NCI-H1417 (cell line): ENCODE measurements at regions not wholly inside any gene's neighbourhood (a gene's known extent, or its start where the extent isn't known, plus 50 kb on each side); places are given as distances from the start of the nearest gene placed in this dataset.
"Not testable (repeated sequence)": the region's sequence is repeated elsewhere in the genome, so short reads cannot be mapped to it uniquely, and the experiment has no call there.

Experiments
- DNase-seq, 3 experiments: peaks; one replicate each; lab custom pipeline; 2025; lab: John Stamatoyannopoulos, UW

DNA sequence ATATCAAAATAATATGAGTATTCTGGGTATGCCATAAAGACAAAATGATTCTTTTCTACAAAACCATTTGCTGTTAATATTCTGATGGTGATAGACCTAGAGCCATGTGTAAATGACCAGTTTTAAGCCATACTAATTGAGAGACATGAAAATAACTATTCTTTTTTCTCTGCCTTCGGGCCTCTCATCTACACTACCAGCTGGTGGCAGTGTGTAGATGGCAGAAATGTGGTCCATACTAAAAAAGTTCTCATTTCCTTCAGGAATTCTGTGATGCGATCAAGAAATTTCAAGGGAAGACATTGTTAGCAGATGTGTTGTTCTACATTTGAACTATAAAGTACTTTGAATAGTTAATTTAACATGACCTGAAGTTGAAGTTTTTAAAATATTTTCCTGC, 485.2 kb downstream of the TRIB2 start:
- peak in 1 of 3 experiments; percentile 24 for DNase-seq

DNA sequence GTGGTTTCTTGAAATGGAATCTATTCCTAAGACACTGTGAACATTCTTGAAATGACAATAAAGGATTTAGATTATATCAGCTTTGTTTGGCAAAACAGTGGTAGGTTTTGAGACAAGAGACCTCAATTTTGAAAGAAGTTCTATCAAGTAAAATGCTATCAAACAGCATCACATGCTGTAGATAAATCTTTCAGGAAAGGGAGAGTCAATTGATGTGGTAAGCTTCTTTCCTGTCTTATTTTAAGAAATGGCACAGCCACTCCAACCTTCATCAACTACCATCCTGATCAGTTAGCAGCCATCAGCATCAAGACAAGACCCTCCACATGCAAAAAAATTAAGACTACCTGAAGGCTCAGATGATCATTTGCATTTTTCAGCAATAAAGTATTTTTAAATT, 495.4 kb downstream of the TRIB2 start:
- no peak for DNase-seq

- DNase-seq = no peak
Observed at GRCh38 chr2:13218205-13218604, 501.5 kb downstream of the TRIB2 start.

DNA sequence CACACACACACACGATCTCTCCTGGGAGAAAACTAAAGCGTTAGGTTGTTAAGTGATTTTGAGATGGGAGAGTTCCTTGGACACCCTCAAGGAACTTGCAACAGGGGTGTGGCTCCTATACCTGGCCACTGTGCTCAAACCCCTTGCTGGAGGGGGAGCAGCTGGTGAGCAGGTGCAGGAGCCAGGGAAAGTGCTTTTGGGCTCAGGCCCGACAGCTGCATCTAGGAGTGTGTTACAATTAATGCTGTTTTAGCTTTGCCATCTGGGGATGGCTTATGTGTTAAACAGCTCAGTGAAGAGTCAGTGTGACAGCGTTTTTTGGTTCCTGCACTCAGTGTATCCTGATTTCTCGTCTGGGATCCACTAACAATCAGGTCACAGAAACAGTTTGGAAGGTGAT, 510.8 kb downstream of the TRIB2 start:
- DNase-seq = peak; percentile 45 to 76 (median 71)

DNA sequence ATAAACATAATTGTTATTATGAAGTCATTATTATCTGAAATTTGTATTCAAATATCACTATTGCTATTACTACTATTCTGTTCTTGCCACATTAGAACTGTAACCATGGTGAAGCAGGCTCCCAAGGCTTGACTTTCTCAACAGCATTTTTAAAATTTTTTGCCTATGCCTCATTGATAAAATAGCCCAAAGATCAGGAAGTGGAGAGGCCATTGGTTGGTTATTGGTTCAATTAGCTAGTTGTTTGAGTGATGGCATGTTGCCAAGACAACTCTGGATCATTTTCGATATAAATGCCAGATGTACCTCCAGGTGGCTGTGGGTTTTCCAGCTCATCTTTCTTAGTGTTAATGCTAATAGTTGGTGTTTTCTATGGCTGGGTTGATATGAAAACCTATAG, 513.5 kb downstream of the TRIB2 start:
- DNase-seq = peak in 1 of 3 experiments; percentile 36

GRCh38 chr2:13240061-13240460, 523.3 kb downstream of the TRIB2 start:
- DNase-seq = no peak

- DNase-seq = no peak
Observed at GRCh38 chr2:13240789-13241487, 524.2 kb downstream of the TRIB2 start.

DNA sequence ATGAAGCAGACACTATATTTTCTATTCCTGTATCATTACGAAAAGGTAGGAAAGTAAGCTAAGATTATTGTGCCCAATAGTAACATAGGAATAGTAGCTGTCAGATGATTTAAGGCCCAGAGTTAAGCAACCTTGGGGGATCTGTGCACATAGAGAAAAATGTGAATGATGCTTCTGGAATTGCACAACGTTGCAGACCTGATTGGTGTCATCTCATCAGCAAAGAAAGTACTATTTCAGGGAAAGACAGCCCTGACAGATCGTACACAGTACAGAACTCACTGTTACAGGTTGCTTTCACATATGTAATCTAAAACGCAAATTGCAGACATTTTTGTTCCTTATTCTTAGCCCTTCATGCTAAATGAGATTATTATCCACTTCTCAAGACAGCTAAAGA, 535.9 kb downstream of the TRIB2 start:
- DNase-seq = no peak

DNA sequence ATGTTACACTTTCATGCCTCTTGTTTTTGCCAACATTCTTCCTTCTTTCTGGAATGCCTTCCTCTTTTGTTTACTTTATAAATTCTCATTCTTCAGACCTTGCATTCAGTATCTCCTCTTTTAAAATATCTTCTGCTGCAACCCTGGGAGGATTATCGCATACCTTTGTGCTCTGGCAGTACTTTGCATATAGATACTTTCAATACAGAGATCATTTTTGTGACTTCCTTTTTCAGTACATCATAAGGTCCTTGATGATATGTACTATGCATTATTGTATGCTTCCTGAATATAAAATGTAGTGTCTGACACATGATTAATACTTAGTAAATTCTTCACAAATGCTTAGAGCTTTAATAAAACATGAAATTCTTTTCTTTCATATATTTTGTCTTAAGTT, 538.7 kb downstream of the TRIB2 start:
- no peak for DNase-seq

DNA sequence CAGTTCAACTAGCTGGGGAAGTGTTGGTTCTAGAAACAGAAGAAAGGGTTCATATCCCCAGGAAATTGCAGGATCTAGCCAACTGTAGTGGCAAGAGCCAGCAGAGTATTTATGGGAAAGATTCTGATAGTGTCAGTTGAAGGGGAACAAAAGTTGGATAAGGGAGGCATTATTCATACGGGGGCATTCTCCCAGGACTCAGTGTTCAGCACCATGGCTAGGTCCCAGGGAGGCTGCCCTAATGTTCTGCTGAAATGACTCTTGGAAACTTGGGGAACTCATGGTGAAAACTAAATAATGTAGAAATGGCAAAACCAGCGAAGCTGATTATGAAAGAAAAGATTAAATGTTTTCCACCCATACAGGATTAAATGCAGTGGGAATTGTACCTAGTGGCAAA, 543.7 kb downstream of the TRIB2 start:
- no peak for DNase-seq

GRCh38 chr2:13266166-13266565, 549.4 kb downstream of the TRIB2 start:
- DNase-seq = no peak

GRCh38 chr2:13284688-13285087, 568.0 kb downstream of the TRIB2 start:
- no peak for DNase-seq

DNA sequence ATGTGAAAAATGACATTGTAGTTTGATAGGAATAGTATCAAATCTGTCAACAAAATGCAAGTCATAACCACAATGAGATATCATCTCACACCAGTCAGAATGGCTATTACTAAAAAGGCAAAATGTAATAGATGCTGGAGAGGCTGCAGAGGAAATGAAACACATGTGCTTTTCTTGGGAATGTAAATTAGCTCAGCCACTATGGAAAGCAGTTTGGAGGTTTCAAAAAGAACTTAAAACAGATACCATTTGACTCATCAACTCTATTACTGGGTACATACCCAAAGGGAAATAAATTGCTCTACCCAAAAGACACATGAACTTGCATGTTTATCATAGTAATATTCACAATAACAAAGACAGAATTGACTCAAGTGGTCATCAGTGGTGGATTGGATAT, 572.6 kb downstream of the TRIB2 start:
- DNase-seq = no peak

- DNase-seq = not testable (repeated sequence)
Observed at GRCh38 chr2:13308478-13308805, 591.7 kb downstream of the TRIB2 start.

- DNase-seq = no peak
Observed at GRCh38 chr2:13308989-13309388, 592.3 kb downstream of the TRIB2 start.

DNA sequence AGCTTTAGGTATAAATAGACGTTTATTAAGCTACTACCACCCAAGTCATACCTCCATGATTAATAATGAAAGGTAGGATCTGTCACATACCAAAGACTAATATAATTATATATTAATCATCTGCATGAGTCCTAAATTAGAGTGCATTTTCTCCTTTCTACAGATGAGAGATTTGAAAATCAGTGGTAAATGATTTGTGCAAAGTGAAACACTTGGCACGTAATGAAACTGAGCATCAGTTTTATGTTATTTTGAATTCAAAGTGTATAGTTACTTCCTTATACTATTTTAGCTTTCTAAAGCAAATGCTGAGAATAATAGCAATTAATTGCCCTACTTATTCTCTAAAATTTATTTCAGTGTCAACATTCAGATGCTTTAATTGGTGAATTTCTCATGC, 615.3 kb downstream of the TRIB2 start:
- DNase-seq = peak in 1 of 3 experiments; percentile 44

DNA sequence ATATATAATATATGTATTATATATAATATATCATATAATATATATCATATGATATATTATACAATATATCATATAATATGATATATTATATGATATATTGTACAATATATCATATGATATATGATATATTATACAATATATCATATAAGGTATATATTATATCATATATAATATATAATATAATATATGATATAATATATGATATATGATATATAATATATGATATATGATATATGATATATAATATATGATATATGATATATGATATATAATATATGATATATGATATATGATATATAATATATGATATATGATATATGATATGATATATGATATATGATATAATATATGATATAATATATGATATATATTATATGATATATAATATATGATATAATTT, 617.3 kb downstream of the TRIB2 start:
- DNase-seq = not testable (repeated sequence)

- no peak for DNase-seq
Observed at GRCh38 chr2:13334545-13334944, 617.8 kb downstream of the TRIB2 start.

DNA sequence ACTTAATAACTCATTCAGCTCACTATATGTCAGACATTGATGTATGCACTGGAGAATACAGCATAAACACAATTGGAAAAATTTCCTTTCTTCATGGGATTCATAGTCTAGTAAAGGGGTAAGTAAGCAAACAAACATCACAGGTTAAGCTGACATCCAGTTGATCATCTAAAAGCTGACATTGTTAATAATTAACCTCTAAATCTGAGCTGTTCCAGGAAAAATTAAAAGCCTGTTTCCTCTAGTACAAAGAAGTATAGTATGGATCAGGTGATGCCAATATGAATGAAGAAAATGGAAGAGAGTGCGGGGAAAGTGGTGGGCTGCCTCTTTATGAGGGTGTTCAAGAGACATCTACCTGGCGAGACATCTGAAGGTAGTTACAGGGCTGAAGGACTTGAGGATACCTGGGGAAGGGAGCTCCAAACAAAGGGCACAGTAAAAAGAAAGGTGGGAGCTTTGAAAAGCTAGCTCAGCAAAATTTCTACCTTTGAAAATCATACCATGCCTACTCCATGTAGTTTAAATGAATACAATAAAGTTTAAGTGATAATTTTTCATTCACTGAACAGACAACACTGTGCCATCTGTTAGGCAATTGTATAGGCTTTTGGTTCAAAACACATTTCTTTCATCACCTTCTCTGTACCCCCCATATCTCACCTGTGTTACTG, 619.3 kb downstream of the TRIB2 start:
- no peak for DNase-seq

DNA sequence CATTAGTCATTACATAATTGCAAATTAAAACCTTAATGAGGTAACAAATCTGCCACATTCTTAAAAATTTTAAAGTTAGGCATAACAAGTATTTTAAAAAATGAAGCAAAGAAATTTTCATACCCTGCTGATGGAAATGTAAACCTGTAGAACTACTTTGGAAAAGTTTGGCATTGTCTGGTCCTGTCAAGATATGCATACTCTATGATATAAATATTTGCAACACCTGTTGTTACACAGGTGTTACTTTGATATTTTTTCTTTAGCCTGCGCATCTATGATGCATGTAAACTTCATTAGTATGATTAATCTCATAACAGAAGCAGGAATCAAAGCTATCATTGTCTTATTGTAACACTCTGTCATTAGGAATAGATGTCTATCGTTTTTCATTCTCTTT, 634.3 kb downstream of the TRIB2 start:
- no peak for DNase-seq

GRCh38 chr2:13353083-13353482, 636.3 kb downstream of the TRIB2 start:
- no peak for DNase-seq

DNA sequence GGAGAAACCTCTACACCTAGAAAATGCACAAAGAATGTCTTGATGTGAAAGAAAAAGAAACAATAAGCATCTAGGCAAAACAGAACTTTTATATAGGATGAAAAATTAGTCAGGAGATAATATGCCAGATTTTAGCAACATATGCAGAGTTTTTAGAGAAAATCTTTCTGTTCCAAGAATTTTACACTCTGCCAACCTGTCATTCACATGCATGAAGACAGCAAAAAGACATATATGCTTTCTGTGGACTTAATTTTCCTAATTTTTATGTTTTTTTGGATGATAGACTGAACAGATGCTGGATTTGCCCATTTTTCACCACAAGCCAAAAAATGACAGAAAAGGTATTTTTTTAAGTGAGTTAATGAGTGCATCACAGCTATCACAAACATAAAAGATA, 637.3 kb downstream of the TRIB2 start:
- no peak for DNase-seq

DNA sequence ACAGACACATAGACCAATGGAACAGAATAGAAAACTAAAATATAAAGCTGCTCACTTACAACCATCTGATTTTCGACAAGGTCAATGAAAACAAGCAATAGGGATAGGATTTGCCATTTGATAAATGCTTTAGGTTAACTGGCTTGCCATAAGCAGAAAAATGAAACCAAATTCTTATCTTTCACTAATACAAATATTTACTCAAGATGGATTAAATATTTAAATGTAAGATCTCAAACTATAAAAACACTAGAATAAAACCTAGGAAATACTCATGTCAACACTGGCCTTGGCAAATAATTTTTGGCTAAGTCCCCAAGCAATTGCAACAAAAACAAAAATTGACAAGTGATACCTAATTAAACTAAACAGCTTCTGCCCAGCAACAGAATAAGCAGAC, 665.2 kb downstream of the TRIB2 start:
- DNase-seq = not testable (repeated sequence)

- DNase-seq = peak in 1 of 3 experiments; percentile 35
Observed at GRCh38 chr2:13389172-13389571, 672.4 kb downstream of the TRIB2 start.
